ENCODE measurements at regions not wholly inside any gene's neighbourhood (a gene's known extent, or its start where the extent isn't known, plus 50 kb on each side); places are given as distances from the start of the nearest gene placed in this dataset.

GRCh38 chr6:88304520-88304919 lies 138.4 kb upstream of the CNR1 start:
- TF ChIP-seq CTCF (IDR thresholded peaks at IDR 0.05) (no peak), POLR2A (IDR thresholded peaks at IDR 0.05) (no peak)
